ENCODE measurements at regions not wholly inside any gene's neighbourhood (a gene's known extent, or its start where the extent isn't known, plus 50 kb on each side); places are given as distances from the start of the nearest gene placed in this dataset.
A peak's percentile ranks its signal among the peaks of the same experiment; 100 is the strongest.

GRCh38 chr13:22801402-22802003 lies 379.3 kb upstream of the SGCG start:
- no peak overlapping the region for H2BK20ac ChIP-seq (ENCODE audit: low read depth, low read length)
- no peaks in the 10 kb centered on the region for H3K27me3 ChIP-seq (ENCODE audit: control insufficient read depth, insufficient read depth, low read length)
- no peak overlapping the region for H3K14ac ChIP-seq (replicated peaks; ENCODE audit: low read depth, low read length)
- no peak overlapping the region for H2AK5ac ChIP-seq (ENCODE audit: low read depth, low read length)
- H2AFZ ChIP-seq (replicated peaks; ENCODE audit: low read length, poor library complexity), result no peak overlapping the region
- H3K36me3 ChIP-seq (ENCODE audit: control insufficient read depth, insufficient read depth, low read length), result no peaks in the 10 kb centered on the region
- ChIA-PET POLR2A (ENCODE audit: unreplicated experiment) (interaction anchor here (0.5 kb wide), 1 partner anchor 101 kb away, joined by 3 read pairs; no protein-coding TSS in a partner anchor), CTCF (interaction anchor here (0.6 to 1.0 kb wide), 3 partner anchors 217 to 519 kb away, joined by 3 read pairs; no protein-coding TSS in a partner anchor)
- no peak overlapping the region for H4K5ac ChIP-seq (ENCODE audit: low read depth, low read length)
- no peaks in the 10 kb centered on the region for H3K9me1 ChIP-seq (ENCODE audit: insufficient read depth, low read length)
- no peaks in the 10 kb centered on the region for H3K4me1 ChIP-seq (ENCODE audit: control insufficient read depth, insufficient read depth, low read length)
- no peak overlapping the region for H3K4ac ChIP-seq (ENCODE audit: low read depth, low read length)
- no peak overlapping the region for H3K27ac ChIP-seq (ENCODE audit: insufficient read depth, low read length)
- WGBS, 2 experiments (ENCODE audit: extremely low coverage in 2 of 2, insufficient read length in 1 of 2), result no CpG with 5 or more reads among the region's 3 CpGs
- H3K4me2 ChIP-seq (ENCODE audit: low read depth, low read length), result no peak overlapping the region
- H4K8ac ChIP-seq (ENCODE audit: low read depth in 2 of 2, low read length in 2 of 2), result no peak overlapping the region
- in situ Hi-C loops (cut with MboI; ENCODE audit: low sequenced_read_pairs) (no loop called here), dilution Hi-C loops (cut with HindIII; ENCODE audit: low sequenced_read_pairs, unreplicated experiment) (no loop called here), intact Hi-C loops (cut with micrococcal nuclease) (loop anchor here (1.0 to 10.0 kb wide), 4 partner anchors 219 to 1174 kb away; no protein-coding TSS in a partner anchor)
- H2BK5ac ChIP-seq (ENCODE audit: low read depth, low read length, poor library complexity, severe bottlenecking), result no peak overlapping the region
- ATAC-seq (ENCODE audit: low read depth) (no peak), DNase-seq (peak; percentile 5)
- no peak overlapping the region for H3K23ac ChIP-seq (ENCODE audit: low read depth, low read length)
- no peak overlapping the region for H3K56ac ChIP-seq (ENCODE audit: extremely low read depth, insufficient read depth, low read length)
- H2BK15ac ChIP-seq (ENCODE audit: low read depth, low read length), result no peak overlapping the region
- no peak overlapping the region for H2AK9ac ChIP-seq (replicated peaks; ENCODE audit: low read depth, low read length, poor library complexity)
- no peaks in the 10 kb centered on the region for H3K79me1 ChIP-seq (ENCODE audit: low read depth in 1 of 2, low read length in 2 of 2)
- BruUV-seq (replicated peaks), result no TSS peak
- H3K4me3 ChIP-seq (ENCODE audit: insufficient read depth, low read depth, low read length), result no peak overlapping the region
- H2BK120ac ChIP-seq (ENCODE audit: low read depth, low read length), result no peak overlapping the region
- no peaks in the 10 kb centered on the region for H3K9me3 ChIP-seq (ENCODE audit: control insufficient read depth, insufficient read depth, low read length)
- H4K91ac ChIP-seq (ENCODE audit: insufficient read depth, low read depth, low read length), result no peak overlapping the region
- no peak overlapping the region for H3K9ac ChIP-seq (ENCODE audit: low read depth, low read length)
- TF ChIP-seq FOS (IDR thresholded peaks at IDR 0.05; ENCODE audit: low read depth, low read length), result no peak
- peak; percentile 42 for TF ChIP-seq RAD21 (IDR thresholded peaks at IDR 0.05; ENCODE audit: low read length)
- peak; percentile 36 for TF ChIP-seq CTCF (conservative IDR thresholded peaks at IDR 0.05; ENCODE audit: low read depth, low read length)
- peak; percentile 15; the same call in 1 of the 2 replicates for TF ChIP-seq SMC3 (IDR thresholded peaks at IDR 0.05; ENCODE audit: low read depth, low read length)
- TF ChIP-seq RFX5 (IDR thresholded peaks at IDR 0.05; ENCODE audit: low read depth, low read length), result no peak
- no peak overlapping the region for H3K18ac ChIP-seq (ENCODE audit: low read depth, low read length)
- no peaks in the 10 kb centered on the region for H4K20me1 ChIP-seq (ENCODE audit: insufficient read depth, low read length)
